Fibroblast of mammary gland (primary cell): ENCODE measurements at regions not wholly inside any gene's neighbourhood (a gene's known extent, or its start where the extent isn't known, plus 50 kb on each side); places are given as distances from the start of the nearest gene placed in this dataset.

Source experiments
- DNase-seq: peaks from one replicate; pipeline ENCODE4 v3.0.0-alpha.2; 2010; ENCODE audit warnings: low read depth
- H3K4me3 ChIP-seq: 2 replicates; pipeline ENCODE4 v1.5.1; 2011; ENCODE audit warnings: low read depth, mild to moderate bottlenecking, low read length, moderate library complexity; ENCODE audit not compliant: control insufficient read depth
- CTCF ChIP-seq: conservative IDR thresholded peaks from 2 replicates; pipeline ENCODE4 v1.5.1; 2011; ENCODE audit warnings: low read depth, low read length, inconsistent platforms; ENCODE audit not compliant: control insufficient read depth, insufficient read depth

GRCh38 chr2:2960441-2961133, 417.0 kb downstream of the EIPR1 start:
- TF ChIP-seq CTCF: no peak
- no peak for DNase-seq
- H3K4me3 ChIP-seq: no peak overlapping the region

GRCh38 chr2:2950403-2950952, 427.1 kb downstream of the EIPR1 start:
- H3K4me3 ChIP-seq: no peak overlapping the region
- no peak for TF ChIP-seq CTCF
- no peak for DNase-seq

GRCh38 chr2:2947406-2947805, 430.2 kb downstream of the EIPR1 start:
- no peak for DNase-seq
- no peak overlapping the region for H3K4me3 ChIP-seq
- no peak for TF ChIP-seq CTCF

- no peak for TF ChIP-seq CTCF
- H3K4me3 ChIP-seq: no peak overlapping the region
- DNase-seq: no peak
Measured at GRCh38 chr2:2942906-2943305, 434.7 kb downstream of the EIPR1 start.

GRCh38 chr2:2942225-2942624, 435.4 kb downstream of the EIPR1 start:
- no peak for TF ChIP-seq CTCF
- DNase-seq: no peak
- H3K4me3 ChIP-seq: no peak overlapping the region

- no peak overlapping the region for H3K4me3 ChIP-seq
- DNase-seq: no peak
- no peak for TF ChIP-seq CTCF
Measured at GRCh38 chr2:2941205-2941604, 436.4 kb downstream of the EIPR1 start.

- DNase-seq: no peak
- TF ChIP-seq CTCF: no peak
- no peak overlapping the region for H3K4me3 ChIP-seq
Measured at GRCh38 chr2:2940702-2941101, 436.9 kb downstream of the EIPR1 start.
